Central memory CD8-positive, alpha-beta T cell (primary cell): ENCODE measurements at regions not wholly inside any gene's neighbourhood (a gene's known extent, or its start where the extent isn't known, plus 50 kb on each side); places are given as distances from the start of the nearest gene placed in this dataset.

Experiments
- ATAC-seq: fragments of 150-1000 bp; cut with Tn5 transposase; replicated peaks from 2 replicates; pipeline ENCODE4 v1.10.0; 2022; ENCODE audit warnings: mild to moderate bottlenecking, moderate FRiP score, moderate number of reproducible peaks; ENCODE audit not compliant: poor library complexity, severe bottlenecking; ENCODE audit errors: extremely low read depth
- DNase-seq, 2 donors: peaks; one replicate each; pipeline ENCODE4 v3.0.0; 2021; ENCODE audit warnings: low spot score in 2 of 2
- H3K27ac Mint-ChIP-seq: one replicate; pipeline ENCODE4 v1.8.0; 2022; ENCODE audit warnings: low read depth, mild to moderate bottlenecking, moderate library complexity, mixed read lengths
- H3K27me3 Mint-ChIP-seq: one replicate; pipeline ENCODE4 v1.8.0; 2022; ENCODE audit warnings: mixed read lengths
- H3K36me3 Mint-ChIP-seq: one replicate; pipeline ENCODE4 v1.8.0; 2022; ENCODE audit warnings: mild to moderate bottlenecking, moderate library complexity, mixed read lengths; ENCODE audit not compliant: insufficient read depth
- H3K4me1 Mint-ChIP-seq: one replicate; pipeline ENCODE4 v1.8.0; 2022; ENCODE audit warnings: mixed read lengths
- H3K4me3 Mint-ChIP-seq: one replicate; pipeline ENCODE4 v1.8.0; 2022; ENCODE audit warnings: mild to moderate bottlenecking, moderate library complexity, mixed read lengths
- H3K9me3 Mint-ChIP-seq: one replicate; pipeline ENCODE4 v1.8.0; 2022; ENCODE audit warnings: mixed read lengths

- ATAC-seq: no peak
- no peak overlapping the region for H3K27ac Mint-ChIP-seq
- no peaks in the 10 kb centered on the region for H3K9me3 Mint-ChIP-seq
- no peaks in the 10 kb centered on the region for H3K27me3 Mint-ChIP-seq
- DNase-seq: no peak
- no peaks in the 10 kb centered on the region for H3K36me3 Mint-ChIP-seq
- H3K4me1 Mint-ChIP-seq: peaks cover 6% of the 10 kb centered on the region
- no peak overlapping the region for H3K4me3 Mint-ChIP-seq
Observed at GRCh38 chr7:106773228-106773627, 91.9 kb upstream of the PIK3CG start.

DNA sequence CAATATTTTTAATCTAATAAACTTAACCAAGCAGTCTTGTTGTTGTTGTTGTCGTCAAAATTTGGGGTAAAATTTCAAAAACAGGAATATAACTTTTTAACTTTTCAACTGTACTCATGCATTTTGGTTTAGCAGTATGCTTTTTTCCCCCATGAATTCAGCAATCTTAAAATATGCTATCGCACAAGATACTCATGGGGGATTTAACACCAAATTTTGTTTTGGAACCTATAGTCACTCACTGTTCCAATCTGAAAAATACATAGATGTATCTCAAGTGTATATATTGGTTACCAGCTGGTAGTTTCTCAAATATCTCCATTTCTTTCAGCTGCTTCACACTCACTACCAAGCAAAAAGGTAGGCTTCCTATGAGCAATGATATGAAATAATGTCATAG lies 91.4 kb upstream of the PIK3CG start:
- Mint-ChIP-seq H3K4me3 (no peak overlapping the region), H3K4me1 (peaks cover 1% of the 10 kb centered on the region), H3K36me3 (no peaks in the 10 kb centered on the region), H3K27me3 (no peaks in the 10 kb centered on the region), H3K27ac (no peak overlapping the region), H3K9me3 (no peaks in the 10 kb centered on the region)
- DNase-seq: no peak
- no peak for ATAC-seq

GRCh38 chr7:106774213-106774767 lies 90.8 kb upstream of the PIK3CG start:
- ATAC-seq: no peak
- no peaks in the 10 kb centered on the region for H3K36me3 Mint-ChIP-seq
- no peak overlapping the region for H3K4me3 Mint-ChIP-seq
- H3K9me3 Mint-ChIP-seq: no peaks in the 10 kb centered on the region
- H3K27me3 Mint-ChIP-seq: no peaks in the 10 kb centered on the region
- no peak overlapping the region for H3K27ac Mint-ChIP-seq
- DNase-seq: no peak
- no peaks in the 10 kb centered on the region for H3K4me1 Mint-ChIP-seq

DNA sequence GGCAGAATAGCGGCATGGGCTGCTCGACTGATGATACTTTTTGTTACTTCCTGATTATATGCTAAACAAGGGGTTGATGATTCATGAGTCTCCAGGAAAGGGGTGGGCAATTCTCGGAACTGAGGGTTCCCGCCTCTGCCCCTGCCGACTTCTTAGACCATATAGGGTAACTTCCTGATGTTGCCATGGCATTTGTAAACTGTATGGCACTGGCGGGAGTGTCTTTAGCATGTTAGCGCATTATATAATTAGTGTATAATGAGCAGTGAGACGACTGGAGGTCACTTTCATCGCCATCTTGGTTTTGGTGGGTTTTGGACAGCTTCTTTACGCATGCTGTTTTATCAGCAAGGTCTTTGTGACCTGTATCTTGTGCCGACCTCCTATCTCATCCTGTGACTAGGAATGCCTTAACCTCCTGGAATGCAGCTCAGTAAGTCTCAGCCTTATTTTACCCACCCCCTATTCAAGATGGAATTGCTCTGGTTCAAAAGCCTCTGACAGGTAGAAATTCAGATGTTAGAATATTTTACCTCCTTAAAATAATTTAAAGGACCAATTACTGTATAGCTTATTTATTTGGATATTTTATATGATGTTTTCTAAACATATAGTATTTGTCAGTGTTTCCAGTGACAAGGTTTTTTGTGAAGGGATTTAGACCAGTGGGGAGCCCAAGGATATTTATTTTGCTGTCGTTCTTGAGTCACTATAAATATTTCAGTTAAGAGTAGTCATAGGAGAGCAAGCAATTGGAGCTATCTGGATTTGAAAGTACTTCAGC lies 90.1 kb upstream of the PIK3CG start:
- Mint-ChIP-seq H3K27ac (no peak overlapping the region), H3K27me3 (no peaks in the 10 kb centered on the region), H3K9me3 (no peaks in the 10 kb centered on the region), H3K36me3 (no peaks in the 10 kb centered on the region), H3K4me3 (no peak overlapping the region), H3K4me1 (no peaks in the 10 kb centered on the region)
- ATAC-seq (no peak), DNase-seq (no peak)

- no peaks in the 10 kb centered on the region for H3K9me3 Mint-ChIP-seq
- ATAC-seq (no peak), DNase-seq (no peak)
- H3K36me3 Mint-ChIP-seq: no peaks in the 10 kb centered on the region
- H3K27me3 Mint-ChIP-seq: no peaks in the 10 kb centered on the region
- H3K27ac Mint-ChIP-seq: no peak overlapping the region
- H3K4me3 Mint-ChIP-seq: no peak overlapping the region
- H3K4me1 Mint-ChIP-seq: no peaks in the 10 kb centered on the region
Observed at GRCh38 chr7:106775552-106775936, 89.5 kb upstream of the PIK3CG start.

- ATAC-seq (no peak), DNase-seq (no peak)
- H3K27ac Mint-ChIP-seq: no peak overlapping the region
- no peaks in the 10 kb centered on the region for H3K4me1 Mint-ChIP-seq
- H3K4me3 Mint-ChIP-seq: no peak overlapping the region
- H3K36me3 Mint-ChIP-seq: no peaks in the 10 kb centered on the region
- no peaks in the 10 kb centered on the region for H3K9me3 Mint-ChIP-seq
- no peaks in the 10 kb centered on the region for H3K27me3 Mint-ChIP-seq
Observed at GRCh38 chr7:106775975-106776607, 89.0 kb upstream of the PIK3CG start.

DNA sequence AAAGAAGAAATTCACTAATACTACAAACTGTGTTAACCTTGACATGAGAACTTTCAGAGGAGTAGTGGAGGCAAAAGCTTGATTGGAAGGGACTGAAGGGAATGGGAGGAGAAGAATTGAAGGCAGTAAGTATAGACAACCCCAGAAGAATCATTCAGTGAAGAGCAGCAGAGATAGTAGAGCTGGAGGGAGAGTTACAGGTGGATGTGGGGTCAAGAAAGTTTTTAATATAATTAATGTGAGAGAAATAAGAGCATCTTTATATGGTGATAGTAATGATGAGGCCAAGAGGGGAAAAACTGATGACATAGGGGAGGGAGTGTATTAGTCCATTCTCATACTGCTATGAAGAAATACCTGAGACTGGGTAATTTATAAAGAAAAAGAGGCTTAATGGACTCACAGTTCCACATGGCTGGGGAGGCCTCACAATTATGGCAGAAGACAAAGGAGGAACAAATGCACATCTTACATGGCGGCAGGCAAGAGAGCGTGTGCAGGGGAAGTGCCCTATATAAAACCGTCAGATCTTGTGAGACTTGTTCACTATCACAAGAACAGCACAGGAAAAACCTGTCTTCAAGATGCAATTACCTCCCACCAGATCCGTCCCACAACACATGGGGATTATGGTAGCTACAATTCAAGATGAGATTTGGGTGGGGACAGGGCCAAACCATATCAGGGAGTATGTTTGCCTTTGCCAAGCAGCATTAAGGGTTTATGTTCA lies 88.3 kb upstream of the PIK3CG start:
- Mint-ChIP-seq H3K4me3 (no peak overlapping the region), H3K9me3 (no peaks in the 10 kb centered on the region), H3K4me1 (no peaks in the 10 kb centered on the region), H3K27me3 (no peaks in the 10 kb centered on the region), H3K27ac (no peak overlapping the region), H3K36me3 (no peaks in the 10 kb centered on the region)
- no peak for DNase-seq
- no peak for ATAC-seq

- Mint-ChIP-seq H3K4me1 (no peaks in the 10 kb centered on the region), H3K9me3 (no peaks in the 10 kb centered on the region), H3K36me3 (no peaks in the 10 kb centered on the region), H3K27me3 (no peaks in the 10 kb centered on the region), H3K27ac (no peak overlapping the region), H3K4me3 (no peak overlapping the region)
- no peak for DNase-seq
- ATAC-seq: no peak
Observed at GRCh38 chr7:106777674-106778299, 87.3 kb upstream of the PIK3CG start.

- Mint-ChIP-seq H3K9me3 (no peaks in the 10 kb centered on the region), H3K27me3 (no peaks in the 10 kb centered on the region), H3K36me3 (no peaks in the 10 kb centered on the region), H3K4me1 (no peaks in the 10 kb centered on the region), H3K27ac (no peak overlapping the region), H3K4me3 (no peak overlapping the region)
- DNase-seq (no peak), ATAC-seq (no peak)
Observed at GRCh38 chr7:106778656-106779250, 86.3 kb upstream of the PIK3CG start.

- Mint-ChIP-seq H3K4me3 (no peak overlapping the region), H3K9me3 (no peaks in the 10 kb centered on the region), H3K36me3 (no peaks in the 10 kb centered on the region), H3K27me3 (no peaks in the 10 kb centered on the region), H3K4me1 (no peaks in the 10 kb centered on the region), H3K27ac (no peak overlapping the region)
- no peak for ATAC-seq
- no peak for DNase-seq
Observed at GRCh38 chr7:106779877-106780276, 85.2 kb upstream of the PIK3CG start.

DNA sequence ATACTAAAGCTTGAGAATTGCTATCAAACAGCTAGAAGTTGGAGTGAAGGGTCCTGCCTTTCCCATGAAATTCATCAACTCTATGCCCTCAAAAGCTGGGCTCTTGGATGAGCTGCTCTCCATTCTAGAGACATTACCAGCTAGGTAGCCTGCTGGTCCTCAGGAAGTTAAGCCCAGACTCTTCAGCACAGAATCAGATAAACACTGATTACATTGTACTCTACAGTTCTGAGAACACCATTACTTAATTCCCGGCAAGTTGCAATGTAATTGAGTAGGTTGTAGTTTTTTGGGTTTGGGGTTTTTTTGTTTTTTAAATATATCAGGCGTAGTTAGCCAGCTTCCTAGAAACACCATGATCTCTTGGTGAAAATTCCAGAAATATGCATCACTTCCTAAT lies 84.1 kb upstream of the PIK3CG start:
- ATAC-seq: no peak
- H3K27me3 Mint-ChIP-seq: no peaks in the 10 kb centered on the region
- no peaks in the 10 kb centered on the region for H3K9me3 Mint-ChIP-seq
- no peaks in the 10 kb centered on the region for H3K4me1 Mint-ChIP-seq
- no peak for DNase-seq
- H3K27ac Mint-ChIP-seq: no peak overlapping the region
- no peak overlapping the region for H3K4me3 Mint-ChIP-seq
- H3K36me3 Mint-ChIP-seq: no peaks in the 10 kb centered on the region

DNA sequence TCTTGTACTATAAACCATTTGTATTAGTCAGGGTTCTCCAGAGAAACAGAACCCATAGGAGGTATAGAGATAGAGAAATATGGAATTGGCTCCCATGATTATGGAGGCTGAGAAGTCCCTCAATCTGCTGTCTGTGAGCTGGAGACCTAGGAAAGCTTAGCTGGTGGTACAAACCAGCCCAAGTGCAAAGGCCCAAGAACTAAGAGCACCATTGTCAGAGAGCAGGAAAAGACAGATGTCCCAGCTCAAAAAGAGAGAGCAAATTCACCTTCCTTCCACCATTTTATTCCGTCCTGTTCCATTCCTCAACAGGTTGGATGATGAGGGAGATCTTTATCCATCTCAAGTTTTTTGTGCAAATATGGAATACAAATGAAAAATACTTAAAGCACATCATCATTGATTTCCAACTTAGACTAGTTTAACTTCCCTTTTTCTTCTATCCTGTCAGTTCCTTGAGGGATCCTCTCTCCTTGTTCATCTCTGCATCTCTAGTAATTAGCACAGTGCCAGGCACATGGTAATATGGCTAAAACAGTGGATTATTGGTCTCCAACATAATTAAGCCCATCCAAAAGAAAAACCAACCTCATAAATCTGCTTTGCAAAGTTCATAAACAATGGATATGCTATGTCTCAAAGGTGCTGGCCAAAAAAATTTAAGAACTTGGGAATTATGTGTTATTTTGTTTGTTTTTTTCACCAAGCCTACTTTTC lies 83.1 kb upstream of the PIK3CG start:
- ATAC-seq (no peak), DNase-seq (no peak)
- H3K27ac Mint-ChIP-seq: peak overlapping the region; percentile 60
- no peaks in the 10 kb centered on the region for H3K9me3 Mint-ChIP-seq
- H3K27me3 Mint-ChIP-seq: no peaks in the 10 kb centered on the region
- no peaks in the 10 kb centered on the region for H3K36me3 Mint-ChIP-seq
- H3K4me1 Mint-ChIP-seq: no peaks in the 10 kb centered on the region
- H3K4me3 Mint-ChIP-seq: no peak overlapping the region
